ENCODE measurements at regions not wholly inside any gene's neighbourhood (a gene's known extent, or its start where the extent isn't known, plus 50 kb on each side); places are given as distances from the start of the nearest gene placed in this dataset.

DNA sequence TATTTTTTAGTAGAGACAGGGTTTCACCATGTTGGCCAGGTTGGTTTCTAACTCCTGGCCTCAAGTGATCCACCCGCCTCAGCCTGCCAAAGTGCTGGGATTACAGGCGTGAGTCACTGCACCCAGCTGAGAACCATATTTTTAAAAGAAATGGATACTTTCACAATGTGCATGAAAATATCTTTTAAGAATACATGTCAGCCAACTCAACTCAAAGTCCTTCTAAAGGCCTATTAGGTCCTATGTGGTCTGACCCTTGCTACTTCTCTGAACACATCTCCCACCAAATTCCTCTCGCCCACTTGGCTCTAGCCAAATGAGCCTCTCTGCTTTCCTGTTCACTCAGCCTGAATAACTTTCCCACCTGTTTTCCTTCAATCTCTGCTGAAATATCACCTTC, 119.6 kb downstream of the MTX2 start:
- DNase-seq (ENCODE audit: low read depth, low spot score): peak; percentile 50

DNA sequence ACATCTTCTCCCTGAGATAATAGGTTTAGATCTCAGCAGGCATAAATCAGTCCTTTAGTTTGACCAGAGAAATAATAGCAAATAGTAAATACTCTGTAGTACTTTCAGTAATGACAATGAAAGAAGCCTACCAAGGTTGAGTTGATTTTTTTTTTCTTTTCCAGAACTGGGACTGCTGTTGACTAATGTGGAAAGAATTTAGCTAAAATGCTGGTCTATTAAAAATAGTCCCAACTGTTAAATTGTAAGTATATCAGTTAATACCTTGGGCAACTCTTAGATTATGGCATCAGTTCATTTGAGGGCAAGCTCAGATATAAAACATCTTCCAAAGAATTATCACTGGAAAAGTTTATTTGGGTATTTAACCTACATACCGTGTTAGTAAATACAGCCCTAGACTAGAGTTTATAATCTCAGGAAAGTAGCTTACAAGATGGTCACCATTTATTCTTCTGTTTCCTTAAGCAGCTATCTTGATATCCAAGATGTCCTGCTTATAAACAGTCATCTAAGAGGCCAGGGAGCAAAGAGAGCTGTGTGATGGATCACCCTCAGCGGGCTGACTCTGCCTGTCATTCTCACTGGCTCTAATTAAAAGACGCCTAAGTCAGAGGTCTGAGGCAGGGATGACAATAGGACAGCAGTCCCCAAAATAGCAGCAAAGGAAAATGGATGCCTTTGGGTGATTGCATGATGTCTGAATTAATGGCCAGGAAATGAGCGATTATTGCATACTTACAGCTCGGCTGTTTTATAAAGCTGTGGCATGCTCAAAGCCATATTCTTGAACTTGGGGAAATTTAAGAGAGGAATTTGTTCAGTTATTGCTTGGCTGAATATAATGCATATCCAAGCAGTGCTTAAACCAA, 121.3 kb downstream of the MTX2 start:
- DNase-seq (ENCODE audit: low read depth, low spot score): no peak

DNA sequence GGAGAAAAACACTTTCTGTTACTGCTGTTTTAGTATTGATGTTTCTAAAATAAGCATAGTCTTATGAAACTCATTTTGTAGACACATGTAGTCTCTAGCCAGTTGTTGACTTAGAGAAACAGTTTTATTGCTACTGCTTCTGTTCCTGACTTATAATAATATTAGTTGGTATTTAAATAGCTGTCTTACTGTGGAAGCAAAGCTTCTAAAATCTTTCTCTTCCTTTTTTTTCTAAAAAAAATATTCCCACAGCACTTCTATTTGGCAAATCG, 121.8 kb downstream of the MTX2 start:
- no peak for DNase-seq (ENCODE audit: low read depth, low spot score)

DNA sequence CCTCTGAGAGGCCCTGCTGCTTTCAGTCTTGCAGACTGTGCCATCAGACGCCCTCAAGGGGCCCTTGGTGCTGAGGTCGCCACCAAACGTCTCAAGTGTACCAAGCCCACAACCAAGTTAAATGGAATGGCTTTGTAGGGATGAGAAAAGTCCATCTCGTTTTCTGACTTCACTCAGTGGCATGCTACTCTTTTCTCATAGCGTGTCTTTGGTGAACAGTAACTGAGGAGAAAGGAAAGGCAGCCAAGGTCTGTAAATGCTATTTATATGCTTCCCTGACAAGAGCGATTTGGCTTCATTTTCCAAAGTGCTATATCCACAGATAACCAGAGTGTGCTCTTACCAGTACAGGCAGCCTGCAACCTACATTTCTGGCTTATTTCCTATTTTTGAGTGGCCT, 123.0 kb downstream of the MTX2 start:
- peak; percentile 49 for DNase-seq (ENCODE audit: low read depth, low spot score)

DNA sequence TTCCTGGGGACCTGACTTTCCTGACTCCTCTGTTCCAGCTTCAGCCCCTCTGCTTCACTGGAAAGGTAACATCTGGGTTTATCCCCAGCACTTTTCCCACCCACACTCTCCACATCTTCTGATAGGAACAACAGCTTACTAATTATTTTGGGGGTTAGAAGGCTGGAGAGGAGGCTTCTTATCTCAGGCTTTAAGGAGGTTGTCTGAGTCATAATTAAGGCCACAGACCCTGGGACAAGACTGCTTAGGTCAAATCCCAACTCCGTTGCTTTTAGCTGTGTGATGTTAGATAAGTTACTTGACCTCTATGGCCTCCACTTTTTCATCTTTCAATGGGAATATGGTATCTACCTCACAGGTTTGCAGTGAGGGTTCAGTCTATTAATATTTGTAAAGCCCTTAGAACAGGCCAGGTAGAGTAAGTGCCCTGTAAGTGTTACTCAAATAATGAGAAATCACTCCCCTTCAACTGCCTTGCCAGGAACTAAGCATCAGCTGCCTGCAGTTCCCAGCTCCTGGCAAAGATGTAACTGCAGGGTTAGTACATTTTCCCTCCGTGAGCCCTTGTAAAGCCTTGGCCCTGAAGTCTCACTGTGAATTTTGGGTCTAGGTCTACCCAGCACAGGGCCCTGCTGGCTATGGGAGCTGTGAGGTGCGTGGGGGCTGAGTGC, 123.6 kb downstream of the MTX2 start:
- DNase-seq (ENCODE audit: low read depth, low spot score): no peak

DNA sequence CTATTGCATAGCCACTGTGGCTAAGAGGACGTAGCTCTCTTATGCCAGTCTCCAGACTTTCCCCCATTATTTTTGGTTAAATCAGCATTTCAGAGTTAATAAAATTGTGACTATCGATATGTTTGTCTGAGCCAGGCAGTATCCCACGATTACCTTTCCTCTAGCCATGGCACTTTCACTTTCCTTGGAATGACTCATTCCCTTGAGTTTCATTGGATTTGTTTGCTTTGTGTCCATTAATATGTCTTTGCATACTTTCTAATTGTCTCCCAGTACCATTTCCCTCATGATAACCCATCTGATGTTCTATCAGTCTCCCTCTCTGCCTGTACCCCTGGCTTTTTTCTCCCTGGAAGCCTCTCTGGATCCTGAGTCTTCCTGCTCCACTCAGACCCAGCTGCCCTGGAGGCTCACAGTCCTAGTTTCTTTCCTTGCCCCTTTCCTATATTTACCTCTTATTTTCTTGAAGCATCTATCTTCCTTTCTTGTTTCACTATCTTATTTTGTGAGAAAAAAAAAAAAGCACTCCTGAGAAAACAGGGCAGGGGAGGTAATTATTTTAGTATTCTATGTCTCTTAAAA, 126.1 kb downstream of the MTX2 start:
- no peak for DNase-seq (ENCODE audit: low read depth, low spot score)

DNA sequence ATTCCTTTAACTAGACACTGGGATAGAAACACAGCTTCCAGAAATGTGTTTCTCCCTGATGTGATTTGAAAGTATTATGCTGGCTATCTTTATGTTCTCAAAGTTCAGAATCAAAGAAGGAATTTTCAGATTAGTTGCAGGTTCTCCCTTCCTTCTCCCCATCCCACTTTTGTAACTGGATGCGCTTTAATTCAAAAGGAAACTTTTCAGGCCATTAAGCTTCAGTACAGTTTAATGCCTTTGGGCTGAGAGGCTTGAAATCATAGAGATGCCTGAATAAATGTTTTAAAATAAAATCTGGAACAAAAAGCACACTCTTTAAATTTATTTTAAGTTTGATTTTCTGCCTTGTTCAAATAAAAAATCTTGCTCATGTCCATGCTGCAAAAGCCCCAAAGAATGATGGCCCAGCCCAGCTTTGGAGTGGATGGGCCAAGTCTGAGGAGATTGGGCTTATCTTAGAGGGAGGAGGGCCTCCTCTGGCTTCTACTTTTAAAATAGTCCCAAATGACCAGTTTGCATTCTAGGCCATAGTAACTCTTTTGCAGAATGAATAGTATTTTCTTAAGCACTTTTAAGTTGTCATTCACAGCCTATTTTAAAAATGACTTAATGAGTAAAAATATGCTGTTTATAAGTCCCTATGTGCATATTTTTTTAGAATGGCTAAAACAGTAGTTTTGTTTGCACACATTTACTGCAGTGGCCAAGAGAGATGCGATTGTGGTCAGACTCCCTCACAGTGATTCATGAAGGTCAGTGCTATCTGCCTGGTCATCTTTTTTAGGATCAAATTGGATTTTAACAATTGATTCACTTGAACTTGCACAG, 129.2 kb downstream of the MTX2 start:
- no peak for DNase-seq (ENCODE audit: low read depth, low spot score)

DNA sequence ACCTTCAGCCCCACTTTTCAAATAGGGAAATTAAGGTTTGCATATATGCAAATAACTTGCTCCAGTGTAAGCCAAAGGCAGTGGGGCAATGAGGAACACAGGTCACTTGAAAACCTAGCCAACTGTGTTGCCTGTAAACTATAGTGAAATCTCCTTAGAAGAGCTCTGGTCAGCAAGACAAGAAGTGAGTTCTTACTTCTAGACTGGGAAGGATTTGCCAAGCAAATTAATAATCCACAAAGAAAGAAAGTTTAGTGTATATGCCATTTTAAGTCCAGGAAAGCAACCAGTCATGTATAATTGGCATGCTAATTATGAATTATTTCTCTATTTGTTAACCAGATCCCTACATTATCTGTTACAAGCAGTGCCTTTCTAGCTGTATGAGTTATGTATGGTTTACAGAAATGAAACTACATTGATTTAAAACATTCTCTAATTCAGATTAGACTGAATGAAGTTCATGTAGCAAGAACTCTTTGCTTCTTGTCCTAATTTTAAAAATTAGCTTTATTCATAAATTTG, 129.9 kb downstream of the MTX2 start:
- DNase-seq (ENCODE audit: low read depth, low spot score): no peak

DNA sequence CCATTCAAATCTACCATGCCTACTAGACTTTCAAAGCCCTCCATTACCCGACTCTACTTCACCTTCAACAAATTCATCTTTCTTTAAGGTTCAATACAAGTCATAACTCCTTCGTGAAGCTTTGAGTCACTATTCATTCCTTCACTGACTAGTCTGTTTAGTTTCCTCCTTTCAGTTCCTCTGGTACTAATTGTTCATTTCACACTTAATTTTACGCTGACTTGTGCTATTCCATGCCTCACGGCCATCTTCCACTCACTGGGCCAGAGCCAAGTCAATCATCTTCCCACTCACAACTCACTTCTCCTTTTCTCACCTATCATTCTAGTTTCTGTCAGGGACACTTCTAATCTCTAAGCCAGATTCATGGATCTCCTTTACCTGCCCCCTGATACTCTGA, 136.2 kb downstream of the MTX2 start:
- no peak for DNase-seq (ENCODE audit: low read depth, low spot score)

DNA sequence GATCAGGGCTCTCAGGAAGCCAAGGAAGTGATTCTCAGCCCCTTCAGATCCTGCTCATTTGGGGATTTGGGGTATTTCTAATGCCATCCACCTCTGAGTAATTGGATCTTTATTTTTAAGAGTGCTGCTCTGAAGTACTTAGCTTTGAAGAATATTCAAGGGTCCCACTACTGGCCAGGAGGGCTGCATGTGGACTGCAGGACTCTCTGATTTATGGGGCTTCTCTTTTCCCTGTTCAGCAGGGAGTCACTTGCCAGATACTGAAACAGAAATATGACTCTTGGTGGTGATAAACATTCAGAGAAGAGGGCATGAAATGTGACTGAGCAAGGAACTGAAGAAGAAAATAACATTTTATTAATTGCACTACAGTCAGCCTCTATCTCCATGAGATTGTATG, 138.5 kb downstream of the MTX2 start:
- DNase-seq (ENCODE audit: low read depth, low spot score): no peak

DNA sequence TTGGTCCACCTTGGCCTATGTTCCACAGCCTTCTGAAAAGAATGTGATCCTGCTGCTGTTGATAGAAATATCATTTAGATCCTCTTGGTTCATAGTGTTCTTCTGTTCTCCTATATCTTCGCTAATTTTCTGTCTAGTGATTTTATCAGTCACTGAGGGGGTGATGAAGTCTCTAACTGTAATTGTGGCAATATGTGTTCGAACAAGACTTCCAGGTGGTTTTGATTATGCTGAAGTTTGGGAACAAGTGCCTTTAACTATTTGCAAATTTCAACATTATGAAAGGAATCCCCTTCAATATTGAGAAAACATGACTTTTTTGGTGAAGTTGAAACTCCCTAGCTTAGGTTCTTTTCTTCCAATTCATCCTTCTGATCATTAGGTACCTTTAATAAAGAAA, 140.4 kb downstream of the MTX2 start:
- no peak for DNase-seq (ENCODE audit: low read depth, low spot score)

DNA sequence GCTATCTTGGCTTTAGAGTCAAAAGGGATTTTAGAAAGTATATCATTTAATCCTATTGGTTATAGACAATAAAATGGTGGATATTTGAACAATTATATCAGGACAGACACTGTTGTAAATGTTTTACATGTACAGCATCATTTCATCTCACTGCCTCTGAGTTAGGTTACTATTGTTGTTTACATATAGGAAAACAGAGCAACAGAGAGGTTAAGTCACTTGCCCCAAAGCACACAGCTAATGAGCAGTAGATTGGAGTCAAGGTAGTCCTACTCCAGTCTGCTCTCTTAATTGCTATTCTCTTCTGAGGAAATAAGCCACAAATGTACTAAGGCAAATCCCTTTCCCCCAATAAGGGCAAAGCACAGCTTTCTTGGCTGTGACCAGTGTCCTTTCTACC, 142.9 kb downstream of the MTX2 start:
- DNase-seq (ENCODE audit: low read depth, low spot score): no peak

DNA sequence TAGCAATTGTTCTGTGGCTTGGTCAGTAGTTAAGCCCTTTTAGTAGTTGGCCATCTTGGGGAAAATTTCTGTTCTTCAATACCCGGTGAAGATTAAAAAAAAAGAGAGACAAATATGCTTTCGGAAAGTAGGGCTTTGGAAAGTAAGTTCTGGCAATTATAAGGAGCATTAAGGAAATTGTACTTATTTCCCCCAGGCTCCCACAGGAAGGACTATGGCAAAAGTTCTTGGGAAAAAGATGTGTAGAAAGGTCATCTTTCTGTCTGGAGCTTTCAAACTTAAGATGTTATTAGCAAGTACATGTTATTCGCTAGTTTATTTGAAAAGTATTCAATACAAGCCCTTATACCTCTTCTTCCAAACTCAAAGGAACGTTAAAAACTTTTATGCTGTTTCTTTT, 144.5 kb downstream of the MTX2 start:
- no peak for DNase-seq (ENCODE audit: low read depth, low spot score)

DNA sequence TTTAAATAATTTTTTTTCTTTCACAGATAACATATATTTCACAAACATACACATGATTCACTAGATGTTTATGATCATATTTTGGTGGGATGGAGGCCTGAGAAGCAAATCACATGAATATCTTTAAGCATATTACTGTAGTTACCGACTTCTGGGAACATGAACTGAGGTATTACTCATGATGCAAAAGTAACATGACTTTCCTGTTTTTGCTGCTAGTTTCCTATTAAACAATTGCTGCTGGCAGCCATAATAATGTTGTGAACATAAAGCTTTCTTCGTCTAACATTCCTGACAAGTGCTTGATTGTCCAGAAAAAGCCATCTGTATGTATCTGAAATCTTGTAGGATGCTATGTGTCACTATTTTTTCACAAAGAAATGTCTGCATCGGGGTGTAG, 145.4 kb downstream of the MTX2 start:
- DNase-seq (ENCODE audit: low read depth, low spot score): no peak

DNA sequence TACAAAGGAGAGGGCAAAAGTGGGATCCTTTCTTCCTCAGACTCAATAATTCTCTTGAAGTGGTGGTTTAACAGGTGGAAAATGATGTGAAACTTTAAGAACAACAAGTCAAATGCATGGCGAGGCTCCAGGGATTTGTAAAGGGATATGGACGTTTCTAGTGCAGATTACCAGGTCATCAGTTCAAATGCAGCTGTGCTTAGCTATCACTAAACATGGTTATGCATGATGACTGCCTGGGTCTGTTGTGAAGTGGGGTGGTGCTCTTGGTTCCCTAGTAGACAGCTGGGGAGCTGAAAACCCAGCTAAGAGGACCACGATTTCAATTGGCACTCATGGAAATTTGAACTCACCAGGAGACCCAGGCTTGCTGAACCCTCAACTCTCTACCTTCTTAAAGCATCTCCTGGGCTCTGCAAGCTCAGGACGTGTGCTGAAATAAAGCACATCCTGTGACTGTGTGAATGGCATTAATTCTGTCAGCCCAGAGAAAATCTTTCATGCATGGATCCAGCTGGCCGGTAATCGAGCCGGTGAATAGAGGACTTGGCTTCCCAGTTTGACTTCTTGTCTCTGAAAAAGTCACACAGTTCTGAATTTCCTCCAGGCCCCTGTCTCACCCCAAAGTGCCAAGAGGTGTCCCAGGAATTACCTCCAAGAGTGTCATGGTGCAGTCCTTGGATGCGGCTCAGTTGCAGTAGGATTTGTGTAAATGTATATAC, 146.1 kb downstream of the MTX2 start:
- DNase-seq (ENCODE audit: low read depth, low spot score): no peak

DNA sequence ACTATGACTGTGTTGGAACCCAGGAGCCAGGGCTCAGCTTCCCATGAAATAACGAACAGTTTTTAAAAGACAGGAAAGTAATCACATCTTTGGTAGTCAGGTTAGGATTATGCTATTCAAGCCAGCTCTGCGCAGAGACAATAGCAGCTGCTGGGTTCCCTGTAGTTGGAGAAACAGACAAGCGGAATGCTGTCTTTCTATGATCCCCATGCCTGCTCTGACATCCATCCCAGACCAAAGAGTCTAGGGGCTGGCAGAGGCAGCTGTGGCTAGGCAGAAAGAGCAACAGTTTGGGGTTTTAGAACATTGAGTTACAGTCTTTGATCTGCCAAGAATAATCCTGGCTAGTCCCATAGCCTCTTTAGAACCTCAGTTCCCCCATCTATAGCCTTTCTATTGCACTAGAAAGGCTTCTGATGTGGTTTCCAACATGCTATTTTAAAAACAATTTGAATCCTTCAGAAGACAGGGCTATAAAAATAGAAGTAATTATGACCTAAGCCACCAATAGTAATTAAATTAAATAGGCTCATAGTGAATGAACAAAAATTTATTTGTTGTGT, 146.8 kb downstream of the MTX2 start:
- DNase-seq (ENCODE audit: low read depth, low spot score): no peak

DNA sequence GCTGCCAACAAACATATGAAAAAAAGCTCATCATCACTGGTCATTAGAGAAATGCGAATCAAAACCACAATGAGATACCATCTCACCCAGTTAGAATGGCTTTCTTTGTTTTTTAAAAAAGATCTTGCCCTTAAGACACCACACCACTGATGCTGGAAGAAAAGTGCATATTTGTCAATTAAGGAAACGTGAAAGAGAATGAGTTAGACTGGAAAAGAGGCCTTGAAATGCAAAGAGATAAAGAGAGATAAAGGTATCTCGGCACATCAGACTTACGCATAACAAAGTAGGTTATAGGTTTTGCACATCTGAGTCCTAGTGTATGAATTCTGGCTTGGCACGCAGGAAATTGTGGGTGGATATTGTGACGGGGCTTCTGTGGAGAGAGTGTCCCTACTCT, 149.5 kb downstream of the MTX2 start:
- no peak for DNase-seq (ENCODE audit: low read depth, low spot score)

DNA sequence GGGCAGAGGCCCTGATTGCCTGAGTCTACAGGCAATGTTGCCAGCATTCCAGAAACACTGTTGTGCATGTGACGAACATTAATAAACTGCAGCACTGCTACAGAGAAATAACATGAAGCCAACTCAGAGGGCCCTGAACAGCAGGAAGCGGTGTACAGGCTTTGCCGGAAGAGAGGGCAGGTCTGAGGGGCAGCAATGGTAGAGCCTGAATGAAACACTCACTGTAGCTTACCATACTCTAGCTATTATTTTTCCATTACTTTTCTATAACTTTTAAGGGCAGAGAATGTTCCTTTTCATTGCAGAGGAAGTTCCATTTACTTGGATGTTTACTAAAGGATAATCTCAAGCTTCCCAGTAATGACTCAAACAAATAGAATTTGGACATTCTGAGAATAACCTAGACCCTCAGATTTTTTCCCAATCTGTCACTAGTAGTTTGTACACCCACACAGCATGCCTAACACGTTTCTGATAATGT, 150.4 kb downstream of the MTX2 start:
- peak; percentile 36 for DNase-seq (ENCODE audit: low read depth, low spot score)

DNA sequence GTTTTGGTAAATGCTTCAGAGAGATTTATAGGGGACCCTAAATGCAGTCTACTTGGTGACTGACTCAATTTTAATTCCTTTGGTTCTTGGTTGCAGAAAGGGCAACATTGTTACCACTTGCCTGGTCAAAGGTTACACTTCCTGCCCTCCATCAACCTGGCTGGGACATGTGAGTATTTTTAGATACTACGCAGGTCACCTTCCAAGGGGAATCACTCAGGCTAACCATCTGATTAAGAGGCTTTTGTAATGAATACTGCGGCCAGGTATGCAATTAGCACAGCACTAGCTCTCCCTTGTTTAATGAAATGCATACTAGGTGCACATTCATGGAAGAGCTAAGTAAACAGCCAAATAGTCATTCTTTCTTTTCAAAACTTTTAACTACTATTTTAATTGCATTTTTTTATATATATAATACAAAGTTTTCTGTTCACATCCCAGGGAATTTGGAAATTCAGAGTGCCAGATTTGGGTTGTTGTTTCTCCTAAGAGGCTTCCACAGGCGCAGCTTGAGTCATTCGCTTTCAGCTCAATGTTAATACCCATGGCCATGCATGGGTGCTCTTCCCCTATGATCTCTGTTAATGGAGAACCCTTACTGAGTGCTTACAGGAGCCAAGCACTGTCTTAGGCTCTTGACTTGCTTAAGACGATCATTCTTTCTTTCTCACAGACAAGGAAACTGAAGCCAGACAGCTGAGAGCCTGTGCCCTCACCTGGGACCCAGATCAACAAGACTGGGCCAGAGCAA, 152.2 kb downstream of the MTX2 start:
- no peak for DNase-seq (ENCODE audit: low read depth, low spot score)

DNA sequence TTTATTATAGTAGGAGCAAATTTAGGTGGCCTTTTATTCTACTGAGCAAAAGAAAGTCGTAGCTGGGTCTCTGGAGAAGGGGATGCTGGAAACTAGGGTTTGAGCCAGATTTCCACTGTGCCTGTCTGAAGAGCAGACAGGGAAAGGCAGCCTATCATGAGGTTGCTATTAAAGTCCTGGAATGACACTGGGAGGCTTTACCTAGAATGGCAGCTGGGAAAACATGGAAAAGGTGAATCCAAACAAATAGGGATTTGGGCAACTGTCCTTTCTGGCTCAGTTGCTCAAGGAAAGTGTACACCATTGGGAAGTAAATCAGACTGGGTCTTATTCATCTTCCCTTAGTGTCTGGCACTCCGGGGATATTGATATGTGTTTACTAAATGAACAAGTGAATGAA, 154.6 kb downstream of the MTX2 start:
- no peak for DNase-seq (ENCODE audit: low read depth, low spot score)

Data from smooth muscle cell of the brain vasculature (primary cell).